Hematopoietic multipotent progenitor cell treated with erythropoietin and hydrocortisone succinate and interleukin-3 and kit ligand, for 8 days (in vitro differentiated cells): ENCODE measurements at regions not wholly inside any gene's neighbourhood (a gene's known extent, or its start where the extent isn't known, plus 50 kb on each side); places are given as distances from the start of the nearest gene placed in this dataset.
"Not testable (repeated sequence)": the region's sequence is repeated elsewhere in the genome, so short reads cannot be mapped to it uniquely, and the experiment has no call there.

Experiments
- DNase-seq: peaks from one replicate; pipeline ENCODE4 v3.0.0-alpha.2; 2015

- no peak for DNase-seq
These were observed 187.6 kb downstream of the ETNK1 start for GRCh38 chr12:22812531-22812930.

- no peak for DNase-seq
These were observed 197.0 kb downstream of the ETNK1 start for GRCh38 chr12:22821985-22822384.

- no peak for DNase-seq
These were observed 201.1 kb downstream of the ETNK1 start for GRCh38 chr12:22826026-22826425.

- DNase-seq: not testable (repeated sequence)
These were observed 201.5 kb downstream of the ETNK1 start for GRCh38 chr12:22826446-22826981.

- no peak for DNase-seq
These were observed 203.1 kb downstream of the ETNK1 start for GRCh38 chr12:22828066-22828465.

GRCh38 chr12:22835431-22835830 lies 210.5 kb downstream of the ETNK1 start:
- no peak for DNase-seq

GRCh38 chr12:22850185-22850584 lies 225.2 kb downstream of the ETNK1 start:
- no peak for DNase-seq

GRCh38 chr12:22851532-22851931 lies 226.6 kb downstream of the ETNK1 start:
- DNase-seq: no peak

GRCh38 chr12:22855456-22855855 lies 230.5 kb downstream of the ETNK1 start:
- DNase-seq: no peak

- DNase-seq: peak; percentile 50
These were observed 231.2 kb downstream of the ETNK1 start for GRCh38 chr12:22856178-22856577.

GRCh38 chr12:22858849-22859570 lies 234.0 kb downstream of the ETNK1 start:
- no peak for DNase-seq

- no peak for DNase-seq
These were observed 236.0 kb downstream of the ETNK1 start for GRCh38 chr12:22860926-22861325.

- DNase-seq: no peak
These were observed 240.9 kb downstream of the ETNK1 start for GRCh38 chr12:22865822-22866221.

- DNase-seq: no peak
These were observed 241.4 kb downstream of the ETNK1 start for GRCh38 chr12:22866406-22866805.

- DNase-seq: no peak
These were observed 249.2 kb downstream of the ETNK1 start for GRCh38 chr12:22874151-22874550.

GRCh38 chr12:22876262-22876661 lies 251.3 kb downstream of the ETNK1 start:
- no peak for DNase-seq

GRCh38 chr12:22879203-22879602 lies 254.2 kb downstream of the ETNK1 start:
- no peak for DNase-seq

- DNase-seq: no peak
These were observed 255.4 kb downstream of the ETNK1 start for GRCh38 chr12:22880331-22880730.

- no peak for DNase-seq
These were observed 255.8 kb downstream of the ETNK1 start for GRCh38 chr12:22880807-22881206.

GRCh38 chr12:22881878-22882385 lies 257.0 kb downstream of the ETNK1 start:
- DNase-seq: no peak

- no peak for DNase-seq
These were observed 257.6 kb downstream of the ETNK1 start for GRCh38 chr12:22882559-22882958.

- no peak for DNase-seq
These were observed 268.9 kb downstream of the ETNK1 start for GRCh38 chr12:22893878-22894277.

GRCh38 chr12:22899184-22899583 lies 274.2 kb downstream of the ETNK1 start:
- DNase-seq: peak; percentile 77

- DNase-seq: no peak
These were observed 275.4 kb downstream of the ETNK1 start for GRCh38 chr12:22900401-22900800.

- no peak for DNase-seq
These were observed 279.5 kb downstream of the ETNK1 start for GRCh38 chr12:22904485-22904884.
